Suppressor macrophage treated with lipopolysaccharide for 1 hour (primary cell): ENCODE measurements at regions not wholly inside any gene's neighbourhood (a gene's known extent, or its start where the extent isn't known, plus 50 kb on each side); places are given as distances from the start of the nearest gene placed in this dataset.

ENCODE experiments used
- DNase-seq, 3 donors: peaks; one replicate each; pipeline ENCODE4 v3.0.0-alpha.2; 2020 to 2022

DNA sequence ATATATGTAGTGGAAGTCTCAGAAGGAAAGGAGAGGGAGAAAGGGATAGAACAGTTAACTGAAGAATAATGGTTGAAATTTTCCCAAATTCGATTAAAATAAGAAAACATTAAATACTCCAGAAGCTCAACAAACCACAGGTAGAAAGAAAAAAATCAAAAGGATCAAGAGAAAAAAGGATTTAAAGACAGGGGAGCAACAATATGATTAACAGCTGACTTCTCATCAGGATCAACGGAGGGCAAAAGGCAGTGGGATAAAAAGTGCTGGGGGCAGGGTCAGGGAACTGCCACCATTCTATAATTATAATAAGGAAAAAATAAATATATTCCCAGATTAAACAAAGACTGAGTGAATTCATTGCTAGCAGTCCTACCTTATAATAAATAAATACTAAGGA lies 55.3 kb downstream of the CDKN2C start:
- no peak for DNase-seq

DNA sequence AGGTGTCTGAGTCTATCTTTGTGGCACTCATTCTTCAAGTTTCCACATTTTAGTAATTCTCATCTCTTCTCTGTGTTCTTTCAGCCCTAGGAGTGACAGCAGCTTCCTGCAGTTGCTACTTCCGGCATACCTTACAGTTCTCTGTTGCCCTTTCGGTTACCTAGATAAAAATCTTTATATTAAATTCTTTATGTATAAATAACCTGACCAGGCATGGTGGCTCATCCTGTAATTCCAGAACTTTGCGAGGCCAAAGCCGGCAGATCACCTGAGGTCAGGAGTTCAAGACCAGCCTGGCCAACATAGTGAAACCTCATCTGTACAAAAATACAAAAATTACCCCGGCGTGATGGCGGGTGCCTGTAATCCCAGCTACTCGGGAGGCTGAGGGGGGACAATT lies 62.9 kb downstream of the CDKN2C start:
- no peak for DNase-seq

DNA sequence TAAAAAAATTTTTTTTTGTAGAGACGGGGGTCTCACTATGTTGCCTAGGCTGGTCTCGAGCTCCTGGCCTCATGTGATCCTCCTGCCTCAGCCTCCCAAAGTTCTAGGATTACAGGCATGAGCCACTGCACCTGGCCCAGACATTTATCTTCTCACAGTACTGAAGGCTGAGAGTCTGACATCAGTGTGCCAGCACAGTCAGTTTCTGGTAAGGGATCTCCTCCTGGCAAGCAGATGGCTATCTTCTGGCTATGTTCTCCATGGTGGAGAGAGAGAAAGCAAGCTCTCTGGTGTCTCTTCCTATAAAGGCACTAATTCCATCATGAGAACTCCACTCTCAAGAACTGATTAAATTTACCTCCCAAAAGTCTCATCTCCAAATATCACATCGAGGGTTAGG lies 57.8 kb upstream of the C1orf185 start:
- no peak for DNase-seq

DNA sequence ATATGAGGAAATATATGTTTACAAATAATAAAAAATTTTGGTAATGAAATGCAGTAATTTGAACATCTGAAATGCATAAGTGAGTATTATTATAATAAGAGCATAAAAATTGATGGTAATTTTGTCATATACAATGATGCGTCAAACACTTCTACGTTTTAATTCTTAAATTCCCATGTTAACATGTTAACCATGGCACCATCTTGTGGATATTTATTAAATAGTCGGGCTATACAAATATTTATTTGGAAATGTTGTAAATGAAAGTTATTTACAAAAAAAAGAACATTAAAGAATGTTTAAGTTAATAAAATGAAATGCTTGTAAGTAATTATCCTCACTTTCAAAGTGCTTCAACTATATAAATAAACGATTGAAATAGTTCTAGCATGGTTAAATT lies 57.2 kb upstream of the C1orf185 start:
- peak; percentile 7 to 42 (median 38) for DNase-seq

DNA sequence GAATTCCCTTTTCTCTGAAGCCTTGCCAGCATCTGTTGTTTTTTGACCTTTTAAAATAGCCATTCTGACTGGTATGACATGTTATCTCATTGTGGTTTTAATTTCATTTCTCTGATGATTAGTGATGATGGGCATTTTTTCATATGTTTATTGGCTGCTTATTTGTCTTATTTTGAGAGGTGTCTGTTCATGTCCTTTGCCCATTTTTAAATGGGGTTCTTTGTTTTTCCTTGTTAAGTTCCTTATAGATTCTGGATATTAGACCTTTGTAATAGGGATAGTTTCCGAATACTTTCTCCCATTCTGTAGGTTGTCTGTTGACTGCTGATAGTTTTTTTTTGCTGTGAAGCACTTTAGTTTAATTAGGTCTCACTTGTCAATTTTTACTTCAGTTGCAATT lies 54.0 kb upstream of the C1orf185 start:
- DNase-seq = no peak

DNA sequence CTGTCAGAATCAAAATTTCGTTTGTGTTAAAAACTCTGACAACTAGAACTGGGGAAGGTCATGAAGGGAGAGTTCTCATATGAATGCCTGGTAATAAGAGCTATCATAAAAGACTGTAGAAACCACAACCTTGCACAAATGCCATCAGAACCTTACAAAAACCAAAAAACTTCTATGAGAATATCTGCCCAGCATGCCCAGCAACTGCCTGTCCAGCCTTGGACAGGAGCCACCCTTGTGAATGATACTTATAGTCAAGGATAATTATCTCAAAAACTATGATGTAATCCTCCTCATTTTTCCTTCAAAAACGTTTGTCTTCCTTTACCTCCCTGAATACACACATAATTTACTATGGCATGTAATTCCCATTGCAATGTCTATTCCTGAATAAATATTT lies 53.4 kb upstream of the C1orf185 start:
- DNase-seq = no peak
